MG63 (cell line): ENCODE measurements at regions not wholly inside any gene's neighbourhood (a gene's known extent, or its start where the extent isn't known, plus 50 kb on each side); places are given as distances from the start of the nearest gene placed in this dataset.
A peak's percentile ranks its signal among the peaks of the same experiment; 100 is the strongest.
"Not testable (repeated sequence)": the region's sequence is repeated elsewhere in the genome, so short reads cannot be mapped to it uniquely, and the experiment has no call there.

Experiments
- DNase-seq: peaks from one replicate; pipeline ENCODE4 v3.0.0-alpha.2; 2020
- H3K27me3 ChIP-seq: fragments of 250-450 bp; sonication (Bioruptor Pico); 2 replicates; pipeline ENCODE4 v1.5.1; 2020; ENCODE audit warnings: mild to moderate bottlenecking, moderate library complexity
- H3K36me3 ChIP-seq: fragments of 250-450 bp; sonication (Bioruptor Pico); 2 replicates; pipeline ENCODE4 v1.5.1; 2020; ENCODE audit warnings: mild to moderate bottlenecking, moderate library complexity
- H3K4me3 ChIP-seq: fragments of 250-450 bp; sonication (Bioruptor Pico); 2 replicates; pipeline ENCODE4 v1.5.1; 2020; ENCODE audit warnings: mild to moderate bottlenecking, moderate library complexity
- H3K9me3 ChIP-seq: fragments of 250-450 bp; sonication (Bioruptor Pico); 2 replicates; pipeline ENCODE4 v1.5.1; 2020; ENCODE audit warnings: mild to moderate bottlenecking, moderate library complexity

DNA sequence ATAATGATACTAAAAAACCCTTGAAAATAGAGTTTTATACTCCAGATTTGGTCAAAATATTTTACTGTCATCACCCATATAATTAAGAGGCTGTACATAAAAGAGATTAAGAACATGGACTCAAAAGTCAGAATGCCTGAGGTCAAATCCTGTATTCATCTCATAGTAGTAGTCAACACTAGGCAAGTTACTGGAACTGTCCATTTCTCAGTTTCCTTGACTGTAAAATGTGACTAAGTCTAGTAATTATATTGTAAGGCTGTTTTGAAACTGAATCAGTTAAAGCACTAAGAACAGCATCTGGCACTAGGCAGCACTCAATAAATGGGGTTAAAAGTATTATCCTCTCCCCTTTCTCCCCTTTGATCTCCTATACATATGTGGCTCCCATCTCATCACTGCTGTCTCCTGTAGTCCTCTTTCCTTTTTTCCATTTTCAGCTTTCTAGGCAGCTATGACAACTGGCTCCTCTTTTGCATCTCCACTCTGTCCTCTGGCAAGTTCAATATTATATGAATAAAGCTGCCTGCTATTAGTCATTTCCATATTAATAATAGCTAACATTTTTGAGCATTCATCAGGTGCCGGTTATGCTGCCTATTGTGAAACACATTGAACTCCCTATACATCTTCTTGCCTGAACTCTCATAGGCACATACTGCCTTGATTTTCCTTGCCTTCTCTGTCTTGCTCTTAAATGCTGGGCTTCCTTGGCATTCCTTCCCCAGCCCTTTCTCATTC, 185.8 kb upstream of the NREP start:
- Histone ChIP-seq H3K36me3 (no peaks in the 10 kb centered on the region), H3K27me3 (no peaks in the 10 kb centered on the region), H3K9me3 (no peaks in the 10 kb centered on the region), H3K4me3 (no peak overlapping the region)
- no peak for DNase-seq

DNA sequence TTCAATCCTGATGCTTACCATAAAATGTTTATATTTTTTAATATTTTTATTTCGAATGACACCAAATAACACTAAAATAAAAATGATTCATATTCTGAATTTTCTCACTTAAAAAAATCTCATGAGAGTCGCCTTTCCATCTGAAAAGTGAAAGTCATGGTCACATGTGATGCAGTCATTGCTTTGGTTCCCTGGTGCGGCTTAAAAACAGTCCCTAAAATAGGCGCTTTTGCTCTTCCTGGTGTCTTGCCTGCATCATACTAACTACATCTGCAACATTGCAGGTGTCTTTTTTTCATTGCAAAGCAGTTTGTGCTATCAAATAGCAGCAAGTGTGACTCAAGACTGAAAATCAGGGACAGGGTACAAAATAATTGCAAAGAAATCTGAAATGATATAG, 185.2 kb upstream of the NREP start:
- no peaks in the 10 kb centered on the region for H3K27me3 ChIP-seq
- no peaks in the 10 kb centered on the region for H3K36me3 ChIP-seq
- no peaks in the 10 kb centered on the region for H3K9me3 ChIP-seq
- H3K4me3 ChIP-seq = no peak overlapping the region
- no peak for DNase-seq

DNA sequence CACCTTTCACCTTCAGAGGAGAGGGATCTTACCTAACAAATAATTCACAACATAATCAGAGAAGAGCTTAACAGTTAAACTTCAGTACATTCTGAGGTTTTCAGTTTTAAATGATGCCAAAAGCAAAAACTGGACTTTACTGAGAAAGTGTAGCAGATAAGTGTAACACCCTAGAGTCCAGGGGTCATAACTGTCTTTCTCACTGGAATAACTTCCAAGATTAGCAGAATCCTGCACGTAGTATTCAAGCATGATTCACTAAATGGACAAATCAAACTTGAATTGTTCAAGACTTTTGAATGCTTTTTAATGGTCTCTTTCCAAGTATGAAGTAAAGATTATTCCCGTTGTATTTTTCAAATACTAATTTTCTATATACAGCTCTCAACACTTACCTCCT, 180.1 kb upstream of the NREP start:
- Histone ChIP-seq H3K4me3 (no peak overlapping the region), H3K9me3 (no peaks in the 10 kb centered on the region), H3K36me3 (no peaks in the 10 kb centered on the region), H3K27me3 (no peaks in the 10 kb centered on the region)
- DNase-seq = no peak

DNA sequence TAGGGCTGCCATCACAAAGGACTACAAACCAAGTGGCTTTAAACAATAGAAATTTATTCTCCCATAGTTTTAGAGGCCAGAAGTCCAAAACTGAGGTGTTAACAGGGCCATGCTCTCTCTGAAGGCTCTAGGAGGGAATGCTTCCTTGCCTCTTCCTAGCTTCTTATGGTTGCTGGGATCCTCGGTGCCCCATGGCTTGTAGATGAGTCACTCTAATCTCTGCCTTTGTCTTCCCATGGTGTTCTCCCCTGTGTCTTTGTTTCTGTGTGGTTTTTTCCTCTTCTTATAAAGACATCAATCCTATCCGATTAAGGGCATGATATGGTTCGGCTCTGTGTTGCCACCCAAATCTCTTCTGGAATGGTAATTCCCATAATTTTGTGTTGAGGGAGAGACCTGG, 178.8 kb upstream of the NREP start:
- no peaks in the 10 kb centered on the region for H3K27me3 ChIP-seq
- H3K4me3 ChIP-seq = no peak overlapping the region
- DNase-seq = no peak
- no peaks in the 10 kb centered on the region for H3K9me3 ChIP-seq
- no peaks in the 10 kb centered on the region for H3K36me3 ChIP-seq

DNA sequence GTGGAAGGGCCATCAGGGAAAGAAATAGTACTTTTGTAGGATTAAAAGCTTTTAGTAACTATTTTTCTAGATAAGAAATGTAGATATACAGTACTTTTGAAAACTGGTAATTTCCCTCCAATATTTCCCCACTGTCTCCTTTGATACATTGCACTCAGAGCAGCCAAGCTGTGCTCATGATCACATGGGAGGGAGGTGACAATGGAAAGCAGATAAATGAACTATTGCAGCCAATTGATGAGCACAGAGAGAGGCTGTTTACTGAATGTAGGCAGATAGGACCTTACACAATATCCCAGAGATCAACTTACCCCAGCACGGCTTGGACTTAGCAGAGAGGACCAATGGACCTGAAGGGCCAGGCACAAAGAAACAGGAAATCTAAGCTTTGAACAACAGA, 178.0 kb upstream of the NREP start:
- DNase-seq = no peak
- Histone ChIP-seq H3K36me3 (no peaks in the 10 kb centered on the region), H3K4me3 (no peak overlapping the region), H3K9me3 (no peaks in the 10 kb centered on the region), H3K27me3 (no peaks in the 10 kb centered on the region)

DNA sequence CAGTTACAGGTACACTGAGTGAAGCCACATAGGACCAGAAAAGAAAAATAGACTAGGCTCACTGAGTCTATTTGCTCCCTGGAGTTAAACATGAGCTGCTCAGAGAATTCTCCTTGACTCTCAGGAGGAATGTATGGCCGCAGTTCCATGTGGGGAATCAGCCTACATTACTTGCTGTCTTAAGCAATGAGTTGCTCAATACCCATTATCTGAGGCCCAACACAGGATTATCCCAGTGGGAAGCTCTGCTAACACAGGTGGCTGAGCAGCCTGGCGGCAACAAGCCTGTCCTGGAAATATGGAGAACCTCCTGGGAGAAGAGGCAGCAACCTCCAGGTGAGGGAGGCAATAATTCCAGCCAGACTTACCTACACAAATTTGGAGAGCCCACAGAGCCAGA, 177.5 kb upstream of the NREP start:
- Histone ChIP-seq H3K4me3 (no peak overlapping the region), H3K9me3 (no peaks in the 10 kb centered on the region), H3K27me3 (no peaks in the 10 kb centered on the region), H3K36me3 (no peaks in the 10 kb centered on the region)
- no peak for DNase-seq

DNA sequence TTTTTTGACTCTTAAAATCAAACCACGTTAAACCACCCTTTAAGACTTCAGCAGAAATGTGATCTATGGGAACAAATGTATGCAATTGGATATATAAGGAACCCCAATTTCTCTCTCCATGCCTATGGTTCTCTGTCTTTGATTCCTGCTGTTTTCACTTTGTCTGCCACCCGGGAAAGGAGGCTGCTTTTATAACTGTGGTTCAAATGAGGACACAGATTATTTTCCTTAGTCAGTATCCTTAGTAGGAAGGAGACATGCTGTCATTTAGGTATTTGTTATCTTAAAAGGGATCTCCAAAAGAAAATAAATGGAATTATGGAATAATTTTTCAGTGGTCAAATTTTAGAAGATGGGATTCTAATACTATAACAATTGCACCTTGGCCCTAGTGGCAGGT, 176.1 kb upstream of the NREP start:
- DNase-seq = no peak
- Histone ChIP-seq H3K36me3 (no peaks in the 10 kb centered on the region), H3K4me3 (no peak overlapping the region), H3K27me3 (no peaks in the 10 kb centered on the region), H3K9me3 (no peaks in the 10 kb centered on the region)

DNA sequence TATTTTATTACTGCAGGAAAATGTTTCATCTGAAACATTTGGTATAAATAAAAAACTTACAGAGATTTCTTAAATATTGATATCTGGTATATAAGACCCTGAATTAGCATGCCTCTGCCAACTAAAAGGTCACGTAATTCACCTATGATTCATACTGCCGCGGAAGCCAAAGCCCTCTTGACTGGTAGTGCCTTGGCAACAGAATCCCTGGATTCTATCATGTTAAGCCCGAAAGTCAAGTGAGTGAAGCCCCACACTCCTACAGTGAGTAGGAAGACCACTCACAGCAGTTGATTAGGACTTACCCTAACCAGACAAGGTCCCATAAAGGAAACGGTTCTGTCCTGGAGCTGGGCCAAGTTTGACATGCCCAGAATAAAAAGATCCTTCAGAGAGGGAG, 175.6 kb upstream of the NREP start:
- H3K36me3 ChIP-seq = no peaks in the 10 kb centered on the region
- peak; percentile 85 for DNase-seq
- no peak overlapping the region for H3K4me3 ChIP-seq

DNA sequence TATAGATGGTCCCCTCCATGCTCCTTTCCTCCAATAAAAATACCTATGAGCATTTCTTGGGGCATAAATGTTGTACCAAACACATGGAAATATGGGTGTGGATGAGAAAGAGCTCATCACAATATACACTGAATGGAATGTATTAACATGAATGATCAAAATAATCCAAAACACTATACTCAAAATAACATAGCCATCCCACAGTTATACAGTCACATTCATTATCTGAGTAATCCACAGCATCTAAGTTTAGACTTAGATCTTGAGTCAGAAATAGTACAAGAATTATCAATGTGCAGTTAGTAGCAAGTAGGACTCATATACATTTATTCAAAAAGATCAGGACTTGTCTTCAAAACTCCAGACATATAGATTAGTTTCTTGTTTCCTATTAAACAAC, 175.2 kb upstream of the NREP start:
- no peak for DNase-seq
- no peaks in the 10 kb centered on the region for H3K36me3 ChIP-seq
- H3K9me3 ChIP-seq = no peaks in the 10 kb centered on the region
- no peaks in the 10 kb centered on the region for H3K27me3 ChIP-seq
- no peak overlapping the region for H3K4me3 ChIP-seq

More for the DNA sequence above, 175.6 kb upstream of the NREP start:
- Histone ChIP-seq H3K27me3 (no peaks in the 10 kb centered on the region), H3K9me3 (no peaks in the 10 kb centered on the region)

DNA sequence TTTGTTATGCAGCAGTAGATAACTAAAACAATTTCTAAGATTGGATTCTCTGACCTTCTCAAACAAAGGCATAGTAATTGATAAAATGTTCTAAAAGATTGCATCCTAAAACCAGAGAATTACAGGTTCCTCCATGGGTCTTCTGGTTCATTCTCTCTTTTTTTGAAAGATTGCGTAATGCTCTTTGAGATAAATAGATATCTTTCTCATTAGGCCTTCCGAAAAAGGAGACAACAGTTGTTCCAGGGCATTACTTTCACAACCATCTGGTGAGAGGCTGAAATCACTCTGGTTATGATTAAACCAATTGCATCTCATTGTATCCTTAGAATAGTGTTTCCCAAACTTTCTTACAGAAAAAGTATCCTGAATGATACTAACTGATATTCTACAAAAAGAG, 174.7 kb upstream of the NREP start:
- H3K36me3 ChIP-seq = no peaks in the 10 kb centered on the region
- H3K27me3 ChIP-seq = no peaks in the 10 kb centered on the region
- no peaks in the 10 kb centered on the region for H3K9me3 ChIP-seq
- H3K4me3 ChIP-seq = no peak overlapping the region
- no peak for DNase-seq

DNA sequence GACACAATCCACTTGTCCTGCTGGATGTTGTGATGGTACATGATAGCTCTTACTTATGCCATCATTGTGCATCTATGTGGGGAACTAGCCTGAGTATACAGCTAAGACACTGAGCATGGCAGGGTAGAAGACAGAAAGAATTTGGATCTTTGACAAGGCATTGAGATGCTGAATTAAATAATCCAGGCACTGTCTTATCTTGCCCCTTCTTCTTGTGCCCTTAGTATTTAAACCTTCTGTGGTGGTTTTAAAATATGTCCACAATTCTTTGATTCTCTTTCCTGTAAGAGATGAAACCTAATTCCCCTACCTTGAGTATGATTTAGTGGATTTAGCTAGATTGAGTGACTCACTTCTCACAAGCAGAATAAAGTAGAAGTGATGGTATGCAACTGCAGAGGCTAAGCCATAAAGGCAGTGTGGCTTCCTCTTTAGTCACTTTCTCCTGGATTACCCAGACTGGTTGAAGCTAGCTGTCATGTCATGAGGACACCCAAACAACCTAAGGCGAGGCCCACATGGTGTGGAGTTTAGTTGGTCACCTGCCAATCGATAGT, 174.0 kb upstream of the NREP start:
- Histone ChIP-seq H3K4me3 (no peak overlapping the region), H3K9me3 (no peaks in the 10 kb centered on the region), H3K36me3 (no peaks in the 10 kb centered on the region), H3K27me3 (no peaks in the 10 kb centered on the region)
- peak; percentile 69 for DNase-seq

DNA sequence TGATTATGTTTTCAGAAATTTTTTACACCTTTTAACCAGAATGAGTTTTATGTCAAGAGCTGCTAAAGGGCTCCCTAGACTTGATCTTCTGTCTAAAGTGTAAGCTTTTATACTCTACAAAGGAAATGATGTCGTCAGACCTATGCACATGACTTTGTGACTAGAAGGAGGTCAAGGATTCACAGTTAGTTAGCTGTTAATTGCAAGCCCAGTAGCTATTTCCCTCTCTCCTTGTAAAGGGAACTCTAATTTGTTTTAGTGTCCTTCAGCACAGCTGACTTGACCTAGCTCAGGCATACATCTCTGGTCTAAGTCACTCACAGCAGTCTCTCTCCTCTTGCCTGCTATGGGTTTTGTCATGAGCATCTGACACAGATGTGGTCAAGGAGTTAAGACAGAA, 173.5 kb upstream of the NREP start:
- H3K36me3 ChIP-seq = no peaks in the 10 kb centered on the region
- no peaks in the 10 kb centered on the region for H3K27me3 ChIP-seq
- H3K9me3 ChIP-seq = no peaks in the 10 kb centered on the region
- H3K4me3 ChIP-seq = no peak overlapping the region
- DNase-seq = no peak

DNA sequence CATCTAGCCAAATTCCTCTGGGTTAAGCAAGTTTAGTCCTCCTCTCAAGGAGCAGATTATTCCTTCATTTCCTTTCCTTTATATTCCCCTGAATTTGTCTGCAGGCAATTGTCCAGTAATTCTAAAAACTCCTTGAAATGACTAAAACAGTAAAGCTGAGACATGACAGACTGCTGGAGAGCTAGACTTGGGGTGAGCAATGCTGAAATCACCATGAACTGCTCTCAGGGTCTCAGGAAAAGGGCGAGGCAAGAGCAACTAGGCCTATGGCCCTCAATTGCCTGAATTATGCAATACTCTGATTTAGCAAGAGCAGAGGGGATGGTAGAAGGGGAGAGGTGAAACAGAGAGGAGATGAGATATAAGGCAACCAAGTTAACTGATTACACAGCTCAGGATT, 172.9 kb upstream of the NREP start:
- peak; percentile 85 for DNase-seq
- Histone ChIP-seq H3K36me3 (no peaks in the 10 kb centered on the region), H3K27me3 (no peaks in the 10 kb centered on the region), H3K4me3 (no peak overlapping the region), H3K9me3 (no peaks in the 10 kb centered on the region)

DNA sequence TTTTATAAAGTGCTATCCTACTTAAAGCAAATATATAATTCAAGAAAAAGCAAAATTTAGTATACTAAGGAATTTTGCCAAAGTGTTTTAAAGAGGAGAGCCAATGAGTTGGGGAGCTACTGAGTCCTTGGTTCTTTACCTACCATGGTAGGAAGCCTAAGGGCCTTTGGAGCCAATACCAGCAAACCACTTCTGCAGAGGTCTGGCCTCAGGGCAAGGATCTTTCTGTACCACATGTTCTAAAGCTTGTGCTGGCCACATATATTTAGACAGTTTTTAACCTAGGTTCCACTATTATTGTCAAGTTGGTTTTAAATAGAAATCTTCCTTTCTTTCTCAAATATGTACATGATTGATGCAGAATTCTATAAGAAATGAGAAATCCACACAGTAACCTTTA, 172.3 kb upstream of the NREP start:
- H3K4me3 ChIP-seq = no peak overlapping the region
- DNase-seq = no peak
- no peaks in the 10 kb centered on the region for H3K27me3 ChIP-seq
- H3K36me3 ChIP-seq = no peaks in the 10 kb centered on the region
- no peaks in the 10 kb centered on the region for H3K9me3 ChIP-seq

DNA sequence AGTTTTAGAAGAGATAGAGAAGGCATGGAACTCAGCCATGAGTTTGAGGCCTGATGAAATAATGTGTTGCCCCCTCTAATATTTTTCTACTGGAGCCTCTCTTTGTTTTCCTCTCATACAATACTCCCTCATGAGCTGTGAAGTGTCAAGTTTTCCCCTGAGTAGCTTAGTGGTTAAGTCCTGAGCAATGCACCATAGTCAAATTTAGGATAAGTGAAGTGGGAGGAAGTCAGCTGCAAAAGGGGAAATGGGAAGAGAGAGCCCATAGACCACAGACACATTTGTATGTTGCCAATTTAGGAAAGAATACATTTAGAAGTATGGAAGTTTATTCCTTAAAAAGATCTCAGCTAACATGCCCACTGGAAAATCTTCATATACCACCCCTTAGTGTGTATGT, 171.5 kb upstream of the NREP start:
- H3K36me3 ChIP-seq = no peaks in the 10 kb centered on the region
- H3K27me3 ChIP-seq = no peaks in the 10 kb centered on the region
- H3K4me3 ChIP-seq = no peak overlapping the region
- DNase-seq = no peak
- no peaks in the 10 kb centered on the region for H3K9me3 ChIP-seq

DNA sequence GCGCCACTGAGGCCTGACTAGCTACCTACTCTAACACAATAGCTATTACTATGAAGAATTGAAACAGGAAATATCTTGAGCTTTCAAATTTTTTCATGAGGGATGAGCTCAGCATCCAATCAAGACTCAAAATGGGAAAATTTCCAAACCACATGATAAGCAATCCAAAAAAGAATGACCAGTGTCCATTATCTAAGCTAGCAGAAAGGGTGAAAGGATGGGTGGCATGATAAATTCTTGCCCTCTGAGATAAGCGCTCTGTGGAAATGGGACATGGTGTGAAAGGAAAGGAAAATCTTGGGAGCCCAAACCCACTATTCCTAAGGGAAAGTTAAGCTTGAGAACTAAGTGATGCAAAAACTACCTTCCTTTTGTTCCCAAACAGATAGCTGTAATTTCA, 170.2 kb upstream of the NREP start:
- no peak overlapping the region for H3K4me3 ChIP-seq
- no peaks in the 10 kb centered on the region for H3K9me3 ChIP-seq
- H3K36me3 ChIP-seq = no peaks in the 10 kb centered on the region
- no peaks in the 10 kb centered on the region for H3K27me3 ChIP-seq
- no peak for DNase-seq

DNA sequence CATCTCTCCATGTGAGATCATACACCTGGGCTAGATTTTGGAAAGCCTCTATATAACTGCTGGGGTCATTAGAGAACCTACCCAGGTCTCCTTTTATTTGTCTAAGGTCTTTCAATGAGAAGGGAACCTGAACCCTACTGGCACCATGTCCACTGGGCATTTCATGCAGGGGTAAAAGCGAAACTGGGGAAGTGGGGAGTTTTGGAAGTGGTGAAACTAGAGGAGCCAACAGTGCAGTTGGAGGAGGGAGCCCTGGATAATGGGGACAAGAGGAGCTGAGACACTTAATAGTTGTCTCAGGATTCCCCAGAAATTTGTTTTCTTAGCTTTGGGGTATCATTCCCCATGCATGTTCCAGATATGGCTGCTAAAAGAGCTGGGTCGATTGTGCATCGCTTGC, 169.0 kb upstream of the NREP start:
- DNase-seq = no peak
- no peaks in the 10 kb centered on the region for H3K9me3 ChIP-seq
- no peaks in the 10 kb centered on the region for H3K27me3 ChIP-seq
- no peak overlapping the region for H3K4me3 ChIP-seq
- H3K36me3 ChIP-seq = no peaks in the 10 kb centered on the region

DNA sequence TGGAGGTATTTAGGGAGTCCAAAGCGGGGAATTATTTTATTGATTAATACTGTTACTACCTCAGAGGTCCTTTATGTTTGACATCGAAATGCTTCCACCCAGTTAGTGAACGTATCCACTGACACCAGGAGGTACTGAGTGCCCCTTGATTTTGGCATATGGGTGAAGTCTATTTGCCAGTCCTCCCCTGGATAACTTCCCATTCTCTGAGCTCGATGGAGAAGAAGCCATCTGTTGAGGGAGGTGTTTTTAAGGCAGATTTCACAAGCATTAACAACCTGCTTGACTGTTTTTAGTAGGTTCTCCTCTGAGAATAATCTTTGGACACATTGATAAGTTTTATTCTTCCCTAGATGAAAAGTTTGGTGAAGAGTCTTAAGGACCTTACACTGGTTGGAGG, 165.3 kb upstream of the NREP start:
- H3K36me3 ChIP-seq = no peaks in the 10 kb centered on the region
- H3K27me3 ChIP-seq = no peaks in the 10 kb centered on the region
- no peak for DNase-seq
- no peak overlapping the region for H3K4me3 ChIP-seq
- H3K9me3 ChIP-seq = no peaks in the 10 kb centered on the region; the same call in 1 of the 2 replicates

DNA sequence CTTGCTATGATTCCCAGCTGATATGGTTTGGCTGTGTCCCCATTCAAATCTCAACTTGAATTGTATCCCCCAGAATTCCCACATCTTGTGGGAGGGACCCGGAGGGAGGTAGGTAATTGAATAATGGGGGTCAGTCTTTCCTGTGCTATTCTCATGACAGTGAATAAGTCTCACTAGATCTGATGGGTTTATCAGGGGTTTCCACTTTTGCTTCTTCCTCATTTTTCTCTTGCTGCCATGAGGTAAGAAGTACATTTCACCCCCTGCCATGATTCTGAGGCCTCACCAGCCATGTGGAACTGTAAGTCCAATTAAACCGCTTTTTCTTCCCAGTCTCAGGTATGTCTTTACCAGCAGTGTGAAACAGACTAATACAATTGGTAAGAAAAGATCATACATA, 164.7 kb upstream of the NREP start:
- not testable (repeated sequence) for H3K4me3 ChIP-seq, H3K36me3 ChIP-seq, H3K9me3 ChIP-seq, H3K27me3 ChIP-seq, DNase-seq
